ENCODE measurements at regions not wholly inside any gene's neighbourhood (a gene's known extent, or its start where the extent isn't known, plus 50 kb on each side); places are given as distances from the start of the nearest gene placed in this dataset.

- H3K4me1 ChIP-seq (ENCODE audit: insufficient read depth), result no peaks in the 10 kb centered on the region
- no peak overlapping the region for H2AFZ ChIP-seq
- H3K27ac ChIP-seq, result no peak overlapping the region
- 13 to 17% methylated on average over 2 of the region's 2 CpGs for whole genome bisulfite sequencing, 2 experiments (ENCODE audit: low coverage in 1 of 2, low lambda C conversion rate in 2 of 2, missing lambda C conversion rate in 2 of 2)
- DNase-seq, result no peak
- no peaks in the 10 kb centered on the region for H3K27me3 ChIP-seq (replicated peaks; ENCODE audit: insufficient read depth)
- no peaks in the 10 kb centered on the region for H3K79me2 ChIP-seq (ENCODE audit: insufficient read depth)
- H3K9ac ChIP-seq, result no peak overlapping the region
- no peak overlapping the region for H3K4me2 ChIP-seq (ENCODE audit: unreplicated experiment)
- in situ Hi-C loops (cut with MboI), result no loop called here
- H3K9me3 ChIP-seq (ENCODE audit: low read depth), result no peaks in the 10 kb centered on the region
- no peaks in the 10 kb centered on the region for H3K9me2 ChIP-seq (ENCODE audit: insufficient read depth)
- no peaks in the 10 kb centered on the region for H4K20me1 ChIP-seq (ENCODE audit: insufficient read depth)
- no peak for TF ChIP-seq EZH2 (IDR thresholded peaks at IDR 0.05; ENCODE audit: insufficient read depth, poor library complexity, severe bottlenecking)
- no peak for TF ChIP-seq EZH2phosphoT487 (IDR thresholded peaks at IDR 0.05; ENCODE audit: insufficient read depth, low read depth)
- no peak overlapping the region for H3K4me3 ChIP-seq
- no peaks in the 10 kb centered on the region for H3K36me3 ChIP-seq (ENCODE audit: low read depth)
- H3F3A ChIP-seq (ENCODE audit: insufficient read depth), result no peaks in the 10 kb centered on the region
Measured at GRCh38 chr5:20554001-20554400, 566.0 kb upstream of the CDH18 start.

GRCh38 chr5:20537911-20538703, 550.1 kb upstream of the CDH18 start:
- H4K20me1 ChIP-seq (ENCODE audit: insufficient read depth), result no peaks in the 10 kb centered on the region
- no peak overlapping the region for H3K4me3 ChIP-seq
- no peaks in the 10 kb centered on the region for H3K4me1 ChIP-seq (ENCODE audit: insufficient read depth)
- 10 to 13% methylated on average over 4 of the region's 4 CpGs for WGBS, 2 experiments (ENCODE audit: low coverage in 1 of 2, low lambda C conversion rate in 2 of 2, missing lambda C conversion rate in 2 of 2)
- no peak overlapping the region for H3K4me2 ChIP-seq (ENCODE audit: unreplicated experiment)
- H3K36me3 ChIP-seq (ENCODE audit: low read depth), result no peaks in the 10 kb centered on the region
- H3K9me2 ChIP-seq (ENCODE audit: insufficient read depth), result no peaks in the 10 kb centered on the region
- H3K27ac ChIP-seq, result no peak overlapping the region
- H3K9me3 ChIP-seq (ENCODE audit: low read depth), result no peaks in the 10 kb centered on the region
- no peak for DNase-seq
- H3F3A ChIP-seq (ENCODE audit: insufficient read depth), result no peaks in the 10 kb centered on the region
- H2AFZ ChIP-seq, result no peak overlapping the region
- no peak overlapping the region for H3K9ac ChIP-seq
- TF ChIP-seq EZH2phosphoT487 (IDR thresholded peaks at IDR 0.05; ENCODE audit: insufficient read depth, low read depth), result no peak
- no peak for TF ChIP-seq EZH2 (IDR thresholded peaks at IDR 0.05; ENCODE audit: insufficient read depth, poor library complexity, severe bottlenecking)
- in situ Hi-C loops (cut with MboI), result no loop called here
- no peaks in the 10 kb centered on the region for H3K27me3 ChIP-seq (replicated peaks; ENCODE audit: insufficient read depth)
- H3K79me2 ChIP-seq (ENCODE audit: insufficient read depth), result no peaks in the 10 kb centered on the region

- Histone ChIP-seq H3K4me2 (ENCODE audit: unreplicated experiment) (no peak overlapping the region), H4K20me1 (ENCODE audit: insufficient read depth) (no peaks in the 10 kb centered on the region), H3K79me2 (ENCODE audit: insufficient read depth) (no peaks in the 10 kb centered on the region), H3K9me2 (ENCODE audit: insufficient read depth) (no peaks in the 10 kb centered on the region), H3K27me3 (replicated peaks; ENCODE audit: insufficient read depth) (no peaks in the 10 kb centered on the region), H3K9me3 (ENCODE audit: low read depth) (no peaks in the 10 kb centered on the region), H3K9ac (no peak overlapping the region), H3K4me1 (ENCODE audit: insufficient read depth) (no peaks in the 10 kb centered on the region), H3K36me3 (ENCODE audit: low read depth) (no peaks in the 10 kb centered on the region), H3K4me3 (no peak overlapping the region), H3K27ac (no peak overlapping the region), H3F3A (ENCODE audit: insufficient read depth) (no peaks in the 10 kb centered on the region), H2AFZ (no peak overlapping the region)
- in situ Hi-C loops (cut with MboI), result no loop called here
- no peak for DNase-seq
- TF ChIP-seq EZH2phosphoT487 (IDR thresholded peaks at IDR 0.05; ENCODE audit: insufficient read depth, low read depth), result no peak
- TF ChIP-seq EZH2 (IDR thresholded peaks at IDR 0.05; ENCODE audit: insufficient read depth, poor library complexity, severe bottlenecking), result no peak
Measured at GRCh38 chr5:20536813-20537212, 548.8 kb upstream of the CDH18 start.

- Histone ChIP-seq H3K9me3 (ENCODE audit: low read depth) (no peaks in the 10 kb centered on the region), H3K4me1 (ENCODE audit: insufficient read depth) (no peaks in the 10 kb centered on the region), H3K4me2 (ENCODE audit: unreplicated experiment) (no peak overlapping the region), H3K27me3 (replicated peaks; ENCODE audit: insufficient read depth) (no peaks in the 10 kb centered on the region), H3K9me2 (ENCODE audit: insufficient read depth) (no peaks in the 10 kb centered on the region), H3F3A (ENCODE audit: insufficient read depth) (no peaks in the 10 kb centered on the region), H3K9ac (no peak overlapping the region), H4K20me1 (ENCODE audit: insufficient read depth) (no peaks in the 10 kb centered on the region), H3K79me2 (ENCODE audit: insufficient read depth) (no peaks in the 10 kb centered on the region), H3K27ac (no peak overlapping the region), H3K36me3 (ENCODE audit: low read depth) (no peaks in the 10 kb centered on the region), H2AFZ (no peak overlapping the region), H3K4me3 (no peak overlapping the region)
- TF ChIP-seq EZH2phosphoT487 (IDR thresholded peaks at IDR 0.05; ENCODE audit: insufficient read depth, low read depth) (no peak), EZH2 (IDR thresholded peaks at IDR 0.05; ENCODE audit: insufficient read depth, poor library complexity, severe bottlenecking) (no peak)
- 13 to 17% methylated on average over 2 of the region's 2 CpGs for WGBS, 2 experiments (ENCODE audit: low coverage in 1 of 2, low lambda C conversion rate in 2 of 2, missing lambda C conversion rate in 2 of 2)
- in situ Hi-C loops (cut with MboI), result no loop called here
- DNase-seq, result no peak
Measured at GRCh38 chr5:20536341-20536740, 548.3 kb upstream of the CDH18 start.
